IMR-90 (cell line): ENCODE measurements at regions not wholly inside any gene's neighbourhood (a gene's known extent, or its start where the extent isn't known, plus 50 kb on each side); places are given as distances from the start of the nearest gene placed in this dataset.

Experiments used
- ATAC-seq: fragments of 200-7000 bp; cut with Tn5 transposase; 2 replicates; pipeline ENCODE4 v1.9.1; 2020; ENCODE audit warnings: low read depth, mild to moderate bottlenecking, moderate library complexity
- BruUV-seq: library from RNA; stranded (reverse); fragments of 400-500 nt; replicated peaks from 2 replicates; lab custom pipeline; 2021; lab: Mats Ljungman, UMichigan
- CTCF ChIA-PET: fragments of 300-600 bp; formaldehyde crosslinking; extraction: SDS; loops from one replicate; lab custom pipeline; 2021; ENCODE audit warnings: antibody characterized with exemption; lab: Yijun Ruan, JAX
- POLR2A ChIA-PET: fragments of 300-600 bp; sonication (Branson Sonifier 250); formaldehyde crosslinking; loops from one replicate; lab custom pipeline; 2022; ENCODE audit warnings: antibody characterized with exemption; ENCODE audit not compliant: unreplicated experiment; lab: Charles Lee
- DNase-seq: peaks from one replicate; pipeline ENCODE4 v3.0.0; 2013
- H2AFZ ChIP-seq: replicated peaks from 2 replicates; pipeline ENCODE3; 2013; ENCODE audit warnings: low read length, mild to moderate bottlenecking; ENCODE audit not compliant: poor library complexity
- H2AK5ac ChIP-seq: 2 replicates; pipeline ENCODE4 v1.6.1; 2013; ENCODE audit warnings: low read depth, low read length, inconsistent platforms
- H2AK9ac ChIP-seq: replicated peaks from 2 replicates; pipeline ENCODE3; 2013; ENCODE audit warnings: mild to moderate bottlenecking, low read depth, low read length, moderate library complexity; ENCODE audit not compliant: poor library complexity
- H2BK120ac ChIP-seq: 2 replicates; pipeline ENCODE4 v1.6.1; 2013; ENCODE audit warnings: low read depth, low read length, inconsistent platforms
- H2BK15ac ChIP-seq: 3 replicates; pipeline ENCODE4 v1.6.1; 2013; ENCODE audit warnings: low read depth, low read length, inconsistent platforms
- H2BK20ac ChIP-seq: 2 replicates; pipeline ENCODE4 v1.6.1; 2013; ENCODE audit warnings: low read depth, mild to moderate bottlenecking, inconsistent platforms, low read length, moderate library complexity
- H2BK5ac ChIP-seq: 2 replicates; pipeline ENCODE4 v1.6.1; 2013; ENCODE audit warnings: mild to moderate bottlenecking, low read depth, low read length, inconsistent platforms; ENCODE audit not compliant: poor library complexity, severe bottlenecking
- H3K14ac ChIP-seq: replicated peaks from 2 replicates; pipeline ENCODE4 v1.6.1; 2013; ENCODE audit warnings: low read depth, low read length, inconsistent platforms
- H3K18ac ChIP-seq: 2 replicates; pipeline ENCODE4 v1.6.1; 2013; ENCODE audit warnings: low read depth, low read length, control low read depth
- H3K23ac ChIP-seq: 2 replicates; pipeline ENCODE4 v1.6.1; 2013; ENCODE audit warnings: low read depth, low read length, inconsistent platforms
- H3K27ac ChIP-seq: 2 replicates; pipeline ENCODE4 v1.5.1; 2013; ENCODE audit warnings: mild to moderate bottlenecking, control low read depth, low read length; ENCODE audit not compliant: insufficient read depth
- H3K27me3 ChIP-seq: 2 replicates; pipeline ENCODE4 v1.6.1; 2013; ENCODE audit warnings: low read length; ENCODE audit not compliant: control insufficient read depth, insufficient read depth
- H3K36me3 ChIP-seq: 2 replicates; pipeline ENCODE4 v1.6.1; 2013; ENCODE audit warnings: low read length, mixed read lengths; ENCODE audit not compliant: control insufficient read depth, insufficient read depth
- H3K4ac ChIP-seq: 2 replicates; pipeline ENCODE4 v1.6.1; 2013; ENCODE audit warnings: low read depth, low read length, inconsistent platforms
- H3K4me1 ChIP-seq: 2 replicates; pipeline ENCODE4 v1.6.1; 2013; ENCODE audit warnings: low read length, mixed read lengths; ENCODE audit not compliant: control insufficient read depth, insufficient read depth
- H3K4me2 ChIP-seq: 2 replicates; pipeline ENCODE4 v1.6.1; 2013; ENCODE audit warnings: low read depth, mild to moderate bottlenecking, control low read depth, low read length, moderate library complexity
- H3K4me3 ChIP-seq: 2 replicates; pipeline ENCODE4 v1.5.1; 2013; ENCODE audit warnings: low read depth, mild to moderate bottlenecking, control low read depth, low read length, moderate library complexity; ENCODE audit not compliant: insufficient read depth
- H3K56ac ChIP-seq: 2 replicates; pipeline ENCODE4 v1.6.1; 2013; ENCODE audit warnings: low read length, inconsistent platforms; ENCODE audit not compliant: insufficient read depth; ENCODE audit errors: extremely low read depth
- H3K79me1 ChIP-seq, 2 experiments: 2 replicates each; pipeline ENCODE4 v1.6.1; 2013; ENCODE audit warnings: low read length in 2 of 2, inconsistent platforms in 1 of 2, low read depth in 1 of 2
- H3K9ac ChIP-seq: 2 replicates; pipeline ENCODE4 v1.6.1; 2013; ENCODE audit warnings: low read depth, low read length, control low read depth
- H3K9me1 ChIP-seq: 2 replicates; pipeline ENCODE4 v1.6.1; 2013; ENCODE audit warnings: low read length, inconsistent platforms; ENCODE audit not compliant: insufficient read depth
- H3K9me3 ChIP-seq: 2 replicates; pipeline ENCODE4 v1.6.1; 2013; ENCODE audit warnings: low read length; ENCODE audit not compliant: control insufficient read depth, insufficient read depth
- H4K20me1 ChIP-seq: 2 replicates; pipeline ENCODE4 v1.6.1; 2013; ENCODE audit warnings: low read length, inconsistent platforms; ENCODE audit not compliant: insufficient read depth
- H4K5ac ChIP-seq: 2 replicates; pipeline ENCODE4 v1.6.1; 2013; ENCODE audit warnings: mild to moderate bottlenecking, low read depth, low read length, control low read depth
- H4K8ac ChIP-seq, 2 experiments: 2 replicates each; pipeline ENCODE4 v1.6.1; 2013; ENCODE audit warnings: low read depth in 2 of 2, low read length in 2 of 2, control low read depth in 1 of 2, inconsistent platforms in 1 of 2
- H4K91ac ChIP-seq: 2 replicates; pipeline ENCODE4 v1.6.1; 2013; ENCODE audit warnings: low read depth, low read length, inconsistent platforms; ENCODE audit not compliant: insufficient read depth
- CHD1 ChIP-seq: IDR thresholded peaks from 2 replicates; pipeline ENCODE4 v1.6.1; 2012; ENCODE audit warnings: low read depth, low read length, improper control_type of control experiment
- WGBS, 2 experiments: methylation state at CpG; one replicate each; pipeline versions ENCODE4 v1.1.5 to v1.1.7; 2013; ENCODE audit warnings: missing lambda C conversion rate in 2 of 2; ENCODE audit not compliant: insufficient read length in 1 of 2; ENCODE audit errors: extremely low coverage in 2 of 2; 5-methylcytosine and 5-hydroxymethylcytosine counted together
- dilution Hi-C: fragments of 300-500 bp; cut with HindIII; formaldehyde crosslinking; loops from one replicate; pipeline ENCODE4 v1.14.3; 2018; ENCODE audit warnings: low sequenced_read_pairs; ENCODE audit not compliant: unreplicated experiment
- in situ Hi-C: fragments of 300-500 bp; cut with MboI; formaldehyde crosslinking; loops from 3 replicates; pipeline ENCODE4 v1.14.3; 2019; ENCODE audit warnings: low sequenced_read_pairs, inconsistent platforms, mixed read lengths
- intact Hi-C: fragments of 100-400 bp; cut with micrococcal nuclease; formaldehyde crosslinking; loops from 2 replicates; pipeline ENCODE4 v1.10.0; 2022
- TF ChIP-seq, protein P1 (sequence below): fragments of 150-350 bp; IDR thresholded peaks from 2 replicates; pipeline ENCODE4 v1.6.1; 2016; ENCODE audit warnings: low read depth, mild to moderate bottlenecking, low read length, moderate library complexity, borderline replicate concordance

DNA sequence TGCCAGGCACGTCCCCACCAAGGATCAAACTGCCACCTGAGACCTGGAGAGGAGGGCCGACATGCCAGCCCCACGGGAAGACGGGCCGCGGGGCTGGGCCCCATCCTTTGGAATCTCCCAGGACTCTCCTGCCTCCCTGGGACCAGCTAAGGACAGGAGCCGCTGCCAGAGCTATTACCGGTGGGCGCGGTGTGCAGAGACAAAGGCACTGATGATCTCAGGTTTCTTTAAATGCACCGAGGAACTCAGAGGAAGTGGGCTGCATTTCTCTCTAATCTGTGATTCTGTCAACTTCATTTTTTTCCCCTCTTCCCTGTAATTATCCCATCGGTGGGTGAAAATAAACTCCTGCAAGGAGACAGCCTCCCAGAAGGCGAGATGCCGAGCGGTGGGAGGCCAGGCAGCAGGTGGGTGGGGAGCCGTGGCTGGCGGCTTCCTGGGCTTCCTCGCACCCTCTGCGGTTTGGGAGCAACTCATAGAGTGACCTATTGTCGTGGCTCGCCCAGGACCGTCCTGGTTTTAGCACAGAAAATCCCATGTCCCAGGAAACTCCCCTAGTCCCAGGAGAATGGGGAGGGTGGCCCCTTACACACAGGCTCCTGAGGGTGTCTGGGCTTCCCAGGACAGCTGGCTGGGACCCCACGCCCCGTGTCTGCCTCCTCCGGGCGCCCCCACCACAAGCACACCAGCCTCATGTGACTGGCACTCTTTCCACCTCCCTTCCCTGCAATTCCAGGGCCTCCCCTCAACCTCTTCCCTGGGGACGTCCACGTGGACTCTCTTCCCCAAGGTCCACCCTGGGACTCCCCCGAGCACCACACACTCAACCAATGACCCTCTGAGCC is 62.3 kb upstream of the ADRA2C start:
- H3K14ac ChIP-seq = no peak overlapping the region
- no peak overlapping the region for H2BK15ac ChIP-seq
- no peaks in the 10 kb centered on the region for H3K9me3 ChIP-seq
- intact Hi-C loops (no loop called here), in situ Hi-C loops (no loop called here), dilution Hi-C loops (no loop called here)
- no peak overlapping the region for H2BK20ac ChIP-seq
- POLR2A ChIA-PET = no interaction called here
- H3K9ac ChIP-seq = no peak overlapping the region
- TF ChIP-seq, protein P1, sequence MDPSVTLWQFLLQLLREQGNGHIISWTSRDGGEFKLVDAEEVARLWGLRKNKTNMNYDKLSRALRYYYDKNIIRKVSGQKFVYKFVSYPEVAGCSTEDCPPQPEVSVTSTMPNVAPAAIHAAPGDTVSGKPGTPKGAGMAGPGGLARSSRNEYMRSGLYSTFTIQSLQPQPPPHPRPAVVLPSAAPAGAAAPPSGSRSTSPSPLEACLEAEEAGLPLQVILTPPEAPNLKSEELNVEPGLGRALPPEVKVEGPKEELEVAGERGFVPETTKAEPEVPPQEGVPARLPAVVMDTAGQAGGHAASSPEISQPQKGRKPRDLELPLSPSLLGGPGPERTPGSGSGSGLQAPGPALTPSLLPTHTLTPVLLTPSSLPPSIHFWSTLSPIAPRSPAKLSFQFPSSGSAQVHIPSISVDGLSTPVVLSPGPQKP = no peak
- TF ChIP-seq CHD1 = no peak
- no peak overlapping the region for H3K18ac ChIP-seq
- H4K8ac ChIP-seq = no peak overlapping the region
- no peak overlapping the region for H3K4me2 ChIP-seq
- no peak overlapping the region for H2AK9ac ChIP-seq
- no peaks in the 10 kb centered on the region for H3K9me1 ChIP-seq
- no peak overlapping the region for H4K5ac ChIP-seq
- H2BK120ac ChIP-seq = no peak overlapping the region
- no peak overlapping the region for H2AFZ ChIP-seq
- H3K4me1 ChIP-seq = no peaks in the 10 kb centered on the region
- 60% methylated on average over 2 of the region's 29 CpGs; no CpG with 5 or more reads in 1 of the 2 experiments for WGBS, 2 experiments
- no peak overlapping the region for H3K4me3 ChIP-seq
- CTCF ChIA-PET = no interaction called here
- no peaks in the 10 kb centered on the region for H3K36me3 ChIP-seq
- no peak overlapping the region for H3K56ac ChIP-seq
- H2BK5ac ChIP-seq = no peak overlapping the region
- H3K23ac ChIP-seq = no peak overlapping the region
- ATAC-seq = no peak
- H4K91ac ChIP-seq = no peak overlapping the region
- no peaks in the 10 kb centered on the region for H4K20me1 ChIP-seq
- H3K27ac ChIP-seq = no peak overlapping the region
- H3K27me3 ChIP-seq = peaks cover 51% of the 10 kb centered on the region
- no peaks in the 10 kb centered on the region for H3K79me1 ChIP-seq
- no peak overlapping the region for H2AK5ac ChIP-seq
- no peak overlapping the region for H3K4ac ChIP-seq
- no TSS peak for BruUV-seq
- DNase-seq = no peak
